ENCODE measurements at regions not wholly inside any gene's neighbourhood (a gene's known extent, or its start where the extent isn't known, plus 50 kb on each side); places are given as distances from the start of the nearest gene placed in this dataset.

DNA sequence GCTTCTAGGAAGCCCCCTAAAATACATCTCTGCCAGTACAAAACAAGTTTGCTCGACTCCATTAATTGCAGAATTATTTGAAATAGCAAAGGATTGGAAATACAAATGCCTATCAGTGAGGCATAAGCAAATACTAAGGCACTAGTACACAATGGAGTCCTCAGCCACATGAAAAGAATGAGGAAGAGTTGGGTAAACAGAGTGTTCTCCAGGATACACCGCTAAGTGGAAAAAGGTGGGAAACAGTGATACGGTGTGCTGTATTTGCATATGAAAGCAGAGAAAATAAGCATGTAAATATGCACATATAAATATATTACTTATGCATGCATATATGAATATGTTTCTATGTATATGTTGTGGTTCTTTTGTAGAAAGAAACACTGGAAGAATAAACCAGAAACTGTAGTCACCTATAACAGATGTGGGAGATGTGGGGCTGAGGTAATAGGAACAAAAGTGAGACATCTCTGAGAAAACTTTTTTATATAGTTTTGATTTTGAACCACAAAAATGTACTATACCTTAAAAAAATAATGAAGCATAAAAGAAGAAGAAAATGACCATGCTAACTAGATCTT lies 143.4 kb upstream of the MYLIP start:
- CTCF ChIA-PET = no interaction called here
- no peak for DNase-seq (ENCODE audit: low read depth, low spot score)
- POLR2A ChIA-PET = no interaction called here
- TF ChIP-seq, protein P1, sequence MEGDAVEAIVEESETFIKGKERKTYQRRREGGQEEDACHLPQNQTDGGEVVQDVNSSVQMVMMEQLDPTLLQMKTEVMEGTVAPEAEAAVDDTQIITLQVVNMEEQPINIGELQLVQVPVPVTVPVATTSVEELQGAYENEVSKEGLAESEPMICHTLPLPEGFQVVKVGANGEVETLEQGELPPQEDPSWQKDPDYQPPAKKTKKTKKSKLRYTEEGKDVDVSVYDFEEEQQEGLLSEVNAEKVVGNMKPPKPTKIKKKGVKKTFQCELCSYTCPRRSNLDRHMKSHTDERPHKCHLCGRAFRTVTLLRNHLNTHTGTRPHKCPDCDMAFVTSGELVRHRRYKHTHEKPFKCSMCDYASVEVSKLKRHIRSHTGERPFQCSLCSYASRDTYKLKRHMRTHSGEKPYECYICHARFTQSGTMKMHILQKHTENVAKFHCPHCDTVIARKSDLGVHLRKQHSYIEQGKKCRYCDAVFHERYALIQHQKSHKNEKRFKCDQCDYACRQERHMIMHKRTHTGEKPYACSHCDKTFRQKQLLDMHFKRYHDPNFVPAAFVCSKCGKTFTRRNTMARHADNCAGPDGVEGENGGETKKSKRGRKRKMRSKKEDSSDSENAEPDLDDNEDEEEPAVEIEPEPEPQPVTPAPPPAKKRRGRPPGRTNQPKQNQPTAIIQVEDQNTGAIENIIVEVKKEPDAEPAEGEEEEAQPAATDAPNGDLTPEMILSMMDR (IDR thresholded peaks at IDR 0.05; ENCODE audit: insufficient read depth, low read length, missing control alignments) = no peak
- no peak overlapping the region for H3K4me3 ChIP-seq (ENCODE audit: low read depth, low read length)

DNA sequence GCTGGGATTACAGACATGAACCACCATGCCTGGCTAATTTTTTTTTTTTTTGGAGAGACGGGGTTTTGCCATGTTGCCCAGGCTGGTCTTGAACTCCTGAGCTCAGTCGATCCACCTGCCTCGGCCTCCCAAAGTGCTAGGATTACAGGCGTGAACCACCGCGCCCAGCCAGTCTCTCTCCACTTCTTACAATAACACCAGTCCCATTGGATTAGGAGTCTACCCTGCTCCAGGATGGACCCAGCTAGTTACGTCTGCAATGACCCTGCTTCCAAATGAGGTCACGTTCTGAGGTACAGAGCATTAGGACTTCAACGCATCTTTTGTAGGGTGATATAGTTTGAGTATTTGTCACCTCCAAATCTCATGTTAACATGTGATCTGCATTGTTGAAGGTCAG lies 146.9 kb upstream of the MYLIP start:
- DNase-seq (ENCODE audit: low read depth, low spot score) = no peak
- TF ChIP-seq, protein P1 (IDR thresholded peaks at IDR 0.05; ENCODE audit: insufficient read depth, low read length, missing control alignments) = no peak
- no peak overlapping the region for H3K4me3 ChIP-seq (ENCODE audit: low read depth, low read length)
- ChIA-PET POLR2A (no interaction called here), CTCF (no interaction called here)

DNA sequence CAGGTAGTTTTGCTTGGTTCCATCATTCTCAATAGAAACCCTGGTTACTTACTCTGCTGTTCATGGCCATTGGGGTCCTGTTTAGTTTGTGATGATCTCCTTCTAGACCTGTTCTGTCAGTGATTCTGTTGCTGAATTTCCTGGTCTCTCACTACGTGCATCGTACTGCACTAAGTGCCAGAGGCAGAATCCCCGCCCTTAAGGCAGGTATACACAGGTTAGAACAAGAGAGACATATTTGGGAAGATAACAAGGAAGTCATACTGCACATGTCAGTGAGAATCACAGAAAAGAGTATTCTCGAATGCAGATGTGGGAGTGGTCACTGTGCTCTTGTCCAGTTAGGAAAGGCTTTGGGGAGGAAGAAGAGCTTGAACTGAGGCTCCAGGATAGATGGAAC lies 148.1 kb upstream of the MYLIP start:
- no peak overlapping the region for H3K4me3 ChIP-seq (ENCODE audit: low read depth, low read length)
- TF ChIP-seq, protein P1 (IDR thresholded peaks at IDR 0.05; ENCODE audit: insufficient read depth, low read length, missing control alignments) = no peak
- POLR2A ChIA-PET = no interaction called here
- CTCF ChIA-PET = no interaction called here
- DNase-seq (ENCODE audit: low read depth, low spot score) = no peak

DNA sequence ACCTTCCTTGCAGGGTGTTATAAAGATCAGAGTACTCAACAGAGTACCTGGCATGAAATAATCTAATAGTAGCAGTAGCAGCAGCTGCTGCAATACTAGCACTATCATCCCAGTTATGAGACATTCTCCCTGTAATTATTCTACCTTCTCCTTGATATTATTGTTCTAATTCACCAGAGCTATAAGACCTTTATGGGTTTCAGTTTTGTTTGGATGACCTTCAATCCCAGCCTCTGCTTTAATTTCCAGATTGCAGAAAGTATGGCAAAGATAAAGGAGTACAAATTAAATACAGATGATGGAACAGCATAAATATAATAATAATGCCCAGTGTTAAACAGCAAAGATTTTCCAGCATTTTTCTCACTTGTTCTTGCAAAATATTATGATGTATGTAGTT lies 150.5 kb upstream of the MYLIP start:
- CTCF ChIA-PET = no interaction called here
- POLR2A ChIA-PET = no interaction called here

DNA sequence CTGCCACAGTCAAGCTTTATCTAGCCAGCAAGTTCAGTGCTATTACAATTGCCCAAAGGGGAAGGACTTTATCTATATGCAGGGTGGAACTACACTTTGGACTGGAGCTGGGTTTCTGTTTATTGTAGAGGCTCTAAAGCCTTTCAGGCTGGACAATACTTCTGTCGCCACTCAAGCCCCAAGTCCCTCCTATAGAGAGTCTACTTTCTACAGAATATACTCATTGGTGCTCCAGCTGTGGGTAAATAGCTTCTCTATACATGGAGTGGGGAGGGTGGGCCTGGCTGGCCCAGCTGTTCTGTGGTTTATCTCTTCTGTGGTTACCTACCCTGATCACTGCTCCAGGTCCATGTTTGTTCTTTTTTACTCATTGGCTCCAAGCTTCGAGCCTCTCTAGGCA lies 151.8 kb upstream of the MYLIP start:
- ChIA-PET POLR2A (no interaction called here), CTCF (interaction anchor here (1.5 kb wide), 1 partner anchor 285 kb away, joined by 3 read pairs; no protein-coding TSS in a partner anchor)
- no peak for DNase-seq (ENCODE audit: low read depth, low spot score)
- TF ChIP-seq, protein P1 (IDR thresholded peaks at IDR 0.05; ENCODE audit: insufficient read depth, low read length, missing control alignments) = no peak
- no peak overlapping the region for H3K4me3 ChIP-seq (ENCODE audit: low read depth, low read length)

More for the DNA sequence above, 150.5 kb upstream of the MYLIP start:
- H3K4me3 ChIP-seq (ENCODE audit: low read depth, low read length) = no peak overlapping the region
- no peak for DNase-seq (ENCODE audit: low read depth, low spot score)
- TF ChIP-seq, protein P1 (IDR thresholded peaks at IDR 0.05; ENCODE audit: insufficient read depth, low read length, missing control alignments) = no peak

DNA sequence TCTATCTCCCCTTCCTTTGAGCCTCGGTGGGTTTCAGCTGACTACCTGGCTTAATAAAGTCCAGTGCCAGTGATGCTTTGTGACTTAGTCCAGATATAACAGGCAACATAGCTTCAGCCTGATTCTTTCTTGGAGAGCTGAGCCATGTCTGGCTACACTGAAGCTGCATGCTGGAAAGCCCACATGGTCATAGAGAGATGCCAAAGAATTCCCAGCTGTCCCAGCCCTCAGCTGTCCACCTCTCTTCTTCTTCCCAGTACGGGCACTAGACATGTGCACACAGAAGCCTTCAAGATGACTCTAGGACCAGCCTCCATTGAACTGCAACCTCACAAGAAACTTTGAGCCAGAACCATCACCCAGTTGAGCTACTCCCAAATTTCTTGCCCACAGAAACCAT lies 154.1 kb upstream of the MYLIP start:
- H3K4me3 ChIP-seq (ENCODE audit: low read depth, low read length) = no peak overlapping the region
- CTCF ChIA-PET = no interaction called here
- no peak for DNase-seq (ENCODE audit: low read depth, low spot score)
- POLR2A ChIA-PET = no interaction called here
- TF ChIP-seq, protein P1 (IDR thresholded peaks at IDR 0.05; ENCODE audit: insufficient read depth, low read length, missing control alignments) = no peak

Measured in AG04449 (cell line).